ENCODE measurements at regions not wholly inside any gene's neighbourhood (a gene's known extent, or its start where the extent isn't known, plus 50 kb on each side); places are given as distances from the start of the nearest gene placed in this dataset.

GRCh38 chr7:117946151-117946633 lies 73.0 kb upstream of the CTTNBP2 start:
- Histone ChIP-seq H3K4me1 (ENCODE audit: control extremely low read depth in 1 of 4, control insufficient read depth in 4 of 4, insufficient read depth in 4 of 4, low read length in 3 of 4) (peaks cover 0 to 9% (median 5%) of the 10 kb centered on the region in 4 experiments), H3K27me3 (replicated peaks in 2 of 5; ENCODE audit: control insufficient read depth in 4 of 5, insufficient read depth in 5 of 5, low read length in 4 of 5) (no peaks in the 10 kb centered on the region), H3K9me3 (ENCODE audit: control extremely low read depth in 1 of 5, control insufficient read depth in 4 of 5, insufficient read depth in 2 of 5, low read depth in 1 of 5, low read length in 4 of 5) (peaks cover 0 to 7% (median 4%) of the 10 kb centered on the region in 5 experiments), H3K4me3 (ENCODE audit: control insufficient read depth in 1 of 7, extremely low read depth in 1 of 7, insufficient read depth in 4 of 7, low read depth in 2 of 7, low read length in 6 of 7) (no peak overlapping the region), H3K36me3 (ENCODE audit: control insufficient read depth in 4 of 4, insufficient read depth in 4 of 4, low read length in 3 of 4) (no peaks in the 10 kb centered on the region), H3K27ac (ENCODE audit: insufficient read depth in 1 of 2, low read depth in 1 of 2, low read length in 2 of 2, poor library complexity in 1 of 2, severe bottlenecking in 2 of 2) (no peak overlapping the region)
- CTCF ChIA-PET, result no interaction called here
- POLR2A ChIA-PET, result no interaction called here
- no peak for DNase-seq
- WGBS (ENCODE audit: insufficient coverage), result 100% methylated on average over 1 of the region's 2 CpGs

GRCh38 chr7:117949232-117949631 lies 76.0 kb upstream of the CTTNBP2 start:
- POLR2A ChIA-PET, result no interaction called here
- 83% methylated on average over 1 of the region's 1 CpG for WGBS (ENCODE audit: insufficient coverage)
- DNase-seq, result no peak

GRCh38 chr7:117950601-117951260 lies 77.5 kb upstream of the CTTNBP2 start:
- Histone ChIP-seq H3K4me3 (ENCODE audit: control insufficient read depth in 1 of 7, extremely low read depth in 1 of 7, insufficient read depth in 4 of 7, low read depth in 2 of 7, low read length in 6 of 7) (no peak overlapping the region), H3K36me3 (ENCODE audit: control insufficient read depth in 4 of 4, insufficient read depth in 4 of 4, low read length in 3 of 4) (no peaks in the 10 kb centered on the region), H3K9me3 (ENCODE audit: control extremely low read depth in 1 of 5, control insufficient read depth in 4 of 5, insufficient read depth in 2 of 5, low read depth in 1 of 5, low read length in 4 of 5) (peaks cover 0 to 7% (median 0%) of the 10 kb centered on the region in 5 experiments), H3K27ac (ENCODE audit: insufficient read depth in 1 of 2, low read depth in 1 of 2, low read length in 2 of 2, poor library complexity in 1 of 2, severe bottlenecking in 2 of 2) (no peak overlapping the region), H3K27me3 (replicated peaks in 2 of 5; ENCODE audit: control insufficient read depth in 4 of 5, insufficient read depth in 5 of 5, low read length in 4 of 5) (no peaks in the 10 kb centered on the region), H3K4me1 (ENCODE audit: control extremely low read depth in 1 of 4, control insufficient read depth in 4 of 4, insufficient read depth in 4 of 4, low read length in 3 of 4) (peaks cover 0 to 11% (median 5%) of the 10 kb centered on the region in 4 experiments)
- ChIA-PET POLR2A (no interaction called here), CTCF (no interaction called here)
- peak; percentile 45 to 90 (median 77) for DNase-seq
- 93% methylated on average over 4 of the region's 6 CpGs for WGBS (ENCODE audit: insufficient coverage)

More at GRCh38 chr7:117949232-117949631, 76.0 kb upstream of the CTTNBP2 start:
- CTCF ChIA-PET, result interaction anchor here (1.3 kb wide), 1 partner anchor 8 kb away, joined by 3 read pairs; no protein-coding TSS in a partner anchor
- Histone ChIP-seq H3K4me1 (ENCODE audit: control extremely low read depth in 1 of 4, control insufficient read depth in 4 of 4, insufficient read depth in 4 of 4, low read length in 3 of 4) (peaks cover 0 to 11% (median 5%) of the 10 kb centered on the region in 4 experiments), H3K27ac (ENCODE audit: insufficient read depth in 1 of 2, low read depth in 1 of 2, low read length in 2 of 2, poor library complexity in 1 of 2, severe bottlenecking in 2 of 2) (no peak overlapping the region), H3K27me3 (replicated peaks in 2 of 5; ENCODE audit: control insufficient read depth in 4 of 5, insufficient read depth in 5 of 5, low read length in 4 of 5) (no peaks in the 10 kb centered on the region), H3K9me3 (ENCODE audit: control extremely low read depth in 1 of 5, control insufficient read depth in 4 of 5, insufficient read depth in 2 of 5, low read depth in 1 of 5, low read length in 4 of 5) (peaks cover 0 to 7% (median 0%) of the 10 kb centered on the region in 5 experiments), H3K36me3 (ENCODE audit: control insufficient read depth in 4 of 4, insufficient read depth in 4 of 4, low read length in 3 of 4) (no peaks in the 10 kb centered on the region), H3K4me3 (ENCODE audit: control insufficient read depth in 1 of 7, extremely low read depth in 1 of 7, insufficient read depth in 4 of 7, low read depth in 2 of 7, low read length in 6 of 7) (no peak overlapping the region)

GRCh38 chr7:117951285-117951684 lies 78.0 kb upstream of the CTTNBP2 start:
- H3K9me3 ChIP-seq (ENCODE audit: control extremely low read depth in 1 of 5, control insufficient read depth in 4 of 5, insufficient read depth in 2 of 5, low read depth in 1 of 5, low read length in 4 of 5), result peaks cover 0 to 7% (median 0%) of the 10 kb centered on the region in 5 experiments
- no peak overlapping the region for H3K4me3 ChIP-seq (ENCODE audit: control insufficient read depth in 1 of 7, extremely low read depth in 1 of 7, insufficient read depth in 4 of 7, low read depth in 2 of 7, low read length in 6 of 7)
- 96% methylated on average over 4 of the region's 5 CpGs for WGBS (ENCODE audit: insufficient coverage)
- H3K4me1 ChIP-seq (ENCODE audit: control extremely low read depth in 1 of 4, control insufficient read depth in 4 of 4, insufficient read depth in 4 of 4, low read length in 3 of 4), result peaks cover 0 to 11% (median 5%) of the 10 kb centered on the region in 4 experiments
- CTCF ChIA-PET, result no interaction called here
- no peaks in the 10 kb centered on the region for H3K27me3 ChIP-seq (replicated peaks in 2 of 5; ENCODE audit: control insufficient read depth in 4 of 5, insufficient read depth in 5 of 5, low read length in 4 of 5)
- H3K36me3 ChIP-seq (ENCODE audit: control insufficient read depth in 4 of 4, insufficient read depth in 4 of 4, low read length in 3 of 4), result no peaks in the 10 kb centered on the region
- no peak overlapping the region for H3K27ac ChIP-seq (ENCODE audit: insufficient read depth in 1 of 2, low read depth in 1 of 2, low read length in 2 of 2, poor library complexity in 1 of 2, severe bottlenecking in 2 of 2)
- peak in 1 of 3 donors; percentile 5 for DNase-seq
- POLR2A ChIA-PET, result no interaction called here

- DNase-seq, result peak in 1 of 3 donors; percentile 7
- no peak overlapping the region for H3K27ac ChIP-seq (ENCODE audit: insufficient read depth in 1 of 2, low read depth in 1 of 2, low read length in 2 of 2, poor library complexity in 1 of 2, severe bottlenecking in 2 of 2)
- POLR2A ChIA-PET, result no interaction called here
- H3K4me3 ChIP-seq (ENCODE audit: control insufficient read depth in 1 of 7, extremely low read depth in 1 of 7, insufficient read depth in 4 of 7, low read depth in 2 of 7, low read length in 6 of 7), result no peak overlapping the region
- peaks cover 0 to 11% (median 5%) of the 10 kb centered on the region in 4 experiments for H3K4me1 ChIP-seq (ENCODE audit: control extremely low read depth in 1 of 4, control insufficient read depth in 4 of 4, insufficient read depth in 4 of 4, low read length in 3 of 4)
- peaks cover 0 to 7% (median 0%) of the 10 kb centered on the region in 5 experiments for H3K9me3 ChIP-seq (ENCODE audit: control extremely low read depth in 1 of 5, control insufficient read depth in 4 of 5, insufficient read depth in 2 of 5, low read depth in 1 of 5, low read length in 4 of 5)
- WGBS (ENCODE audit: insufficient coverage), result 83% methylated on average over 1 of the region's 4 CpGs
- CTCF ChIA-PET, result interaction anchor here (0.9 kb wide), 1 partner anchor 15 kb away, joined by 3 read pairs; no protein-coding TSS in a partner anchor
- no peaks in the 10 kb centered on the region for H3K27me3 ChIP-seq (replicated peaks in 2 of 5; ENCODE audit: control insufficient read depth in 4 of 5, insufficient read depth in 5 of 5, low read length in 4 of 5)
- H3K36me3 ChIP-seq (ENCODE audit: control insufficient read depth in 4 of 4, insufficient read depth in 4 of 4, low read length in 3 of 4), result no peaks in the 10 kb centered on the region
Measured at GRCh38 chr7:117951691-117952280, 78.5 kb upstream of the CTTNBP2 start.

- Histone ChIP-seq H3K4me3 (ENCODE audit: control insufficient read depth in 1 of 7, extremely low read depth in 1 of 7, insufficient read depth in 4 of 7, low read depth in 2 of 7, low read length in 6 of 7) (no peak overlapping the region), H3K4me1 (ENCODE audit: control extremely low read depth in 1 of 4, control insufficient read depth in 4 of 4, insufficient read depth in 4 of 4, low read length in 3 of 4) (peaks cover 0 to 11% (median 5%) of the 10 kb centered on the region in 4 experiments), H3K36me3 (ENCODE audit: control insufficient read depth in 4 of 4, insufficient read depth in 4 of 4, low read length in 3 of 4) (no peaks in the 10 kb centered on the region), H3K9me3 (ENCODE audit: control extremely low read depth in 1 of 5, control insufficient read depth in 4 of 5, insufficient read depth in 2 of 5, low read depth in 1 of 5, low read length in 4 of 5) (peaks cover 0 to 7% (median 0%) of the 10 kb centered on the region in 5 experiments), H3K27ac (ENCODE audit: insufficient read depth in 1 of 2, low read depth in 1 of 2, low read length in 2 of 2, poor library complexity in 1 of 2, severe bottlenecking in 2 of 2) (no peak overlapping the region), H3K27me3 (replicated peaks in 2 of 5; ENCODE audit: control insufficient read depth in 4 of 5, insufficient read depth in 5 of 5, low read length in 4 of 5) (no peaks in the 10 kb centered on the region)
- POLR2A ChIA-PET, result no interaction called here
- CTCF ChIA-PET, result no interaction called here
- no CpG with 5 or more reads among the region's 4 CpGs for WGBS (ENCODE audit: insufficient coverage)
- DNase-seq, result no peak
Measured at GRCh38 chr7:117955046-117955445, 81.8 kb upstream of the CTTNBP2 start.

- no peaks in the 10 kb centered on the region for H3K36me3 ChIP-seq (ENCODE audit: control insufficient read depth in 4 of 4, insufficient read depth in 4 of 4, low read length in 3 of 4)
- no peak overlapping the region for H3K4me3 ChIP-seq (ENCODE audit: control insufficient read depth in 1 of 7, extremely low read depth in 1 of 7, insufficient read depth in 4 of 7, low read depth in 2 of 7, low read length in 6 of 7)
- POLR2A ChIA-PET, result no interaction called here
- DNase-seq, result no peak
- CTCF ChIA-PET, result interaction anchor here (1.2 kb wide), 1 partner anchor 62 kb away, joined by 3 read pairs; no protein-coding TSS in a partner anchor
- no peaks in the 10 kb centered on the region for H3K9me3 ChIP-seq (ENCODE audit: control extremely low read depth in 1 of 5, control insufficient read depth in 4 of 5, insufficient read depth in 2 of 5, low read depth in 1 of 5, low read length in 4 of 5)
- H3K27ac ChIP-seq (ENCODE audit: insufficient read depth in 1 of 2, low read depth in 1 of 2, low read length in 2 of 2, poor library complexity in 1 of 2, severe bottlenecking in 2 of 2), result no peak overlapping the region
- H3K4me1 ChIP-seq (ENCODE audit: control extremely low read depth in 1 of 4, control insufficient read depth in 4 of 4, insufficient read depth in 4 of 4, low read length in 3 of 4), result no peaks in the 10 kb centered on the region
- no peaks in the 10 kb centered on the region for H3K27me3 ChIP-seq (replicated peaks in 2 of 5; ENCODE audit: control insufficient read depth in 4 of 5, insufficient read depth in 5 of 5, low read length in 4 of 5)
Measured at GRCh38 chr7:117960351-117960750, 87.1 kb upstream of the CTTNBP2 start.

All from common myeloid progenitor, CD34-positive (primary cell).